Calu3 (cell line): ENCODE measurements at regions not wholly inside any gene's neighbourhood (a gene's known extent, or its start where the extent isn't known, plus 50 kb on each side); places are given as distances from the start of the nearest gene placed in this dataset.

Experiments used
- BruUV-seq: library from RNA; stranded (reverse); fragments of 400-500 nt; replicated peaks from 2 replicates; lab custom pipeline; 2021; lab: Mats Ljungman, UMichigan
- CTCF ChIA-PET: fragments of 300-600 bp; sonication (Branson Sonifier 250); formaldehyde crosslinking; loops from one replicate; lab custom pipeline; 2022; ENCODE audit warnings: antibody characterized with exemption; lab: Charles Lee
- DNase-seq: peaks from one replicate; pipeline ENCODE4 v3.0.0; 2022
- H3K27ac Mint-ChIP-seq: one replicate; pipeline ENCODE4 v1.8.0; 2022; ENCODE audit warnings: mixed read lengths; ENCODE audit not compliant: unreplicated experiment
- H3K27me3 Mint-ChIP-seq: one replicate; pipeline ENCODE4 v1.8.0; 2022; ENCODE audit warnings: mixed read lengths; ENCODE audit not compliant: unreplicated experiment
- H3K36me3 Mint-ChIP-seq: one replicate; pipeline ENCODE4 v1.8.0; 2022; ENCODE audit warnings: mild to moderate bottlenecking, moderate library complexity, mixed read lengths; ENCODE audit not compliant: insufficient read depth, unreplicated experiment
- H3K4me1 Mint-ChIP-seq: one replicate; pipeline ENCODE4 v1.8.0; 2022; ENCODE audit warnings: mild to moderate bottlenecking, low read depth, mixed read lengths; ENCODE audit not compliant: unreplicated experiment
- H3K4me3 Mint-ChIP-seq: one replicate; pipeline ENCODE4 v1.8.0; 2022; ENCODE audit warnings: mild to moderate bottlenecking, low read depth, moderate library complexity, mixed read lengths; ENCODE audit not compliant: unreplicated experiment
- H3K9me3 Mint-ChIP-seq: one replicate; pipeline ENCODE4 v1.8.0; 2022; ENCODE audit warnings: low read depth, mixed read lengths; ENCODE audit not compliant: unreplicated experiment
- CTCF ChIP-seq: fragments of 200-600 bp; IDR thresholded peaks from one replicate; pipeline ENCODE4 v1.8.0; 2022; ENCODE audit warnings: antibody characterized with exemption; ENCODE audit not compliant: unreplicated experiment
- intact Hi-C: fragments of 100-400 bp; cut with micrococcal nuclease; formaldehyde crosslinking; loops from one replicate; pipeline ENCODE4 v1.10.0; 2022; ENCODE audit not compliant: unreplicated experiment

DNA sequence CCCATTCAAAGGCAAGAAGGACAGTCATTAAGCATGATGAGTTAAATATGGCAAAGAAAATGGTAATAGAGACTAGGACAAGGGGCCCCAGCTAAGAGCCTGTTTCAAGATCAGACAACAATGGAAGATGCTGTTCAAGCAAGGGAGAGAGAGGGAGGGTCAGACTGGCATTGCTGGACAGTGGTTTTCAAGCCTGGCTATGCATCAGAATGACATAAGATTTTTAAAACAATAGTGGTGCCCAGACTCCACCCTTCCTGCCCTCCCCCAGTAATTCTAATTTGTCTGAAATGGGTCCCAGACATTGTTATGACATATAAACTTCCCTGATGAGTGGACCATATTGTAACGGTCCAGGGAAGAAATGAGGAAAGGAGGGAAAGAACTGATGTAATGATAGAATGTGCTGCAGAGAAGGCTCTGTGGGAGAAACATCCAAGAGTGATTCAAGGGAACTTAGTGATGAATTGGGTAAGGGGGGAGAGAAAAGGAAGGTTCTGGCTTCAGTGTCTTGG, 112.9 kb upstream of the TRIB2 start:
- Mint-ChIP-seq H3K27me3 (no peaks in the 10 kb centered on the region), H3K27ac (no peak overlapping the region), H3K4me3 (no peak overlapping the region), H3K9me3 (peaks cover 2% of the 10 kb centered on the region), H3K36me3 (no peaks in the 10 kb centered on the region), H3K4me1 (peaks cover 9% of the 10 kb centered on the region)
- DNase-seq = no peak
- intact Hi-C loops = no loop called here
- no TSS peak for BruUV-seq
- TF ChIP-seq CTCF = no peak
- CTCF ChIA-PET = interaction anchor here (0.5 kb wide), 1 partner anchor 33 kb away, joined by 3 read pairs; no protein-coding TSS in a partner anchor

DNA sequence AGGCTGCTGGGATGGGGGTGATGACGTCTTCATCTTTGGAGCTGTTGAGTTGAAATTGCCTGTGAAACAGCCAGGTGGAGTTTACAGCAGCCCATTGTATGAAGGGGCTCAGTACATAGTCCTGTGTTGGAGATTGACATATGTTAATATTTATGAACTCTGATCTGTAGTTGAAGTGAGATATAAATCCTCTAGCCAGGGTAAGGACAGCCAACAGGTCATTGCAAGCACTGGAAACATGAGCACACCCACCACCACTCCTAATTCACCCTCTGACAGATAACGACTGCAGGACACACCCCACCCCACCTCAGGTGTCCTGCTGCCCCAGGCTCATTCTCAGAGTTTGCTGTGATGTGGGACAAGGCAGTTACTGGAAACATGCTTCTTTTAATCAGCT, 112.4 kb upstream of the TRIB2 start:
- intact Hi-C loops = no loop called here
- CTCF ChIA-PET = no interaction called here
- no TSS peak for BruUV-seq
- Mint-ChIP-seq H3K36me3 (no peaks in the 10 kb centered on the region), H3K27ac (no peak overlapping the region), H3K4me3 (no peak overlapping the region), H3K27me3 (no peaks in the 10 kb centered on the region), H3K4me1 (peaks cover 9% of the 10 kb centered on the region), H3K9me3 (peaks cover 2% of the 10 kb centered on the region)
- no peak for DNase-seq
- no peak for TF ChIP-seq CTCF

DNA sequence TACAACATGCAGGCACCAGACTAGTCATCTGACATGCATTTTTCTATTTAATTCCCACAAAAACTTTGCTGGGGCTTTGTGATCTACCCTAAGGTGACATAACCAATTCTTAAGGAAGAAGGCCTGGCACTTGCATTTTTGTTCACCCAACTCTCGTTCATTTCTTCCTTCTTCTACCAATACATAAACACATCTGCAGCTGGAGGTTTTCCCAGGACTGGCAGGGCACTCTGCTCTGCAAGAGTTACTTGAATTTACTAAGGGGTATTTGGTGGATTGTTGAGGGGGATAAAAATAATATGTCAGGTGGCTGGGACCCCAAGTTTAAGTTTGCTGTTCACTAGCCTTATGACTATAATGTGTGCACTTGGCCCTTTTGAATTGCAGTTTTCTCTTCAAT, 111.4 kb upstream of the TRIB2 start:
- no TSS peak for BruUV-seq
- intact Hi-C loops = loop anchor here (5.0 kb wide), 1 partner anchor 92 kb away; no protein-coding TSS in a partner anchor

DNA sequence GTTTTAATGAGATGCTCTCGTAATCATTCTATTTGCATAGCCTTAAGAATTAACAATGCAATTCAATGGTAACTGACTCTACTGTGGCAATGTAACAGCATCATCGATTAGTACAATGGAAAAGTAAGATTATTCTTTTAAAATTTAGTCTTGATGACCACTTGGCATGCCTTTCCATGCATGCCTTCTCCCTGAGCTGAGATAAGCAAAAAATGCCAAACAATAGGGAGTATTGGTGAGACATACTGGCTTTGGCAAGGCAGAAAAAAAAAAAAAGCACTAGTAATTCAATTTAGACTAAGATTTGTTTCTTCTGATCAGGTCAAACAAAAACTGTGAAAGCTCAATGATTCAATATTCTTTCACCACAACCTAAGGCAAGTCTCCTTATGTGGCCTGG, 110.8 kb upstream of the TRIB2 start:
- CTCF ChIA-PET = no interaction called here
- Mint-ChIP-seq H3K36me3 (no peaks in the 10 kb centered on the region), H3K27me3 (no peaks in the 10 kb centered on the region), H3K27ac (no peak overlapping the region), H3K9me3 (peaks cover 2% of the 10 kb centered on the region), H3K4me3 (no peak overlapping the region), H3K4me1 (peaks cover 9% of the 10 kb centered on the region)
- TF ChIP-seq CTCF = no peak
- intact Hi-C loops = loop anchor here (5.0 kb wide), 1 partner anchor 91 kb away; no protein-coding TSS in a partner anchor
- DNase-seq = no peak
- BruUV-seq = no TSS peak

More for the DNA sequence above, 111.4 kb upstream of the TRIB2 start:
- Mint-ChIP-seq H3K4me1 (peaks cover 9% of the 10 kb centered on the region), H3K27me3 (no peaks in the 10 kb centered on the region), H3K27ac (no peak overlapping the region), H3K9me3 (peaks cover 2% of the 10 kb centered on the region), H3K36me3 (no peaks in the 10 kb centered on the region), H3K4me3 (no peak overlapping the region)
- DNase-seq = no peak
- CTCF ChIA-PET = no interaction called here
- TF ChIP-seq CTCF = no peak
